Neural progenitor cell (in vitro differentiated cells): ENCODE measurements at regions not wholly inside any gene's neighbourhood (a gene's known extent, or its start where the extent isn't known, plus 50 kb on each side); places are given as distances from the start of the nearest gene placed in this dataset.

Experiments used
- DNase-seq: peaks from one replicate; pipeline ENCODE4 v3.0.0-alpha.2; 2016; ENCODE audit warnings: low spot score
- H2AFZ ChIP-seq: fragments of 200-600 bp; sonication (generic); replicated peaks from 2 replicates; pipeline ENCODE4 v1.6.1; 2016; ENCODE audit warnings: antibody characterized with exemption
- H3F3A ChIP-seq: fragments of 200-600 bp; sonication (generic); 2 replicates; pipeline ENCODE4 v1.6.1; 2016; ENCODE audit warnings: antibody characterized with exemption, low read depth
- H3K27ac ChIP-seq: fragments of 200-600 bp; sonication (generic); 2 replicates; pipeline ENCODE4 v1.5.1; 2016; ENCODE audit warnings: mild to moderate bottlenecking
- H3K27me3 ChIP-seq: fragments of 200-600 bp; sonication (generic); 2 replicates; pipeline ENCODE4 v1.6.1; 2016; ENCODE audit warnings: mild to moderate bottlenecking, moderate library complexity
- H3K36me3 ChIP-seq: fragments of 200-600 bp; sonication (generic); 2 replicates; pipeline ENCODE4 v1.5.1; 2016
- H3K4me1 ChIP-seq: fragments of 200-600 bp; sonication (generic); 2 replicates; pipeline ENCODE4 v1.6.1; 2016; ENCODE audit warnings: mixed run types
- H3K4me2 ChIP-seq: fragments of 200-600 bp; sonication (generic); 2 replicates; pipeline ENCODE4 v1.6.1; 2016
- H3K4me3 ChIP-seq: fragments of 200-600 bp; sonication (generic); 2 replicates; pipeline ENCODE4 v1.5.1; 2016
- H3K79me2 ChIP-seq: fragments of 200-600 bp; sonication (generic); 2 replicates; pipeline ENCODE4 v1.6.1; 2016; ENCODE audit warnings: low read depth
- H3K9ac ChIP-seq: fragments of 200-600 bp; sonication (generic); 2 replicates; pipeline ENCODE4 v1.6.1; 2016
- H3K9me3 ChIP-seq: fragments of 200-600 bp; sonication (generic); 2 replicates; pipeline ENCODE4 v1.5.1; 2016; ENCODE audit warnings: low read depth
- H4K20me1 ChIP-seq: fragments of 200-600 bp; sonication (generic); 2 replicates; pipeline ENCODE4 v1.6.1; 2016; ENCODE audit warnings: low read depth
- H3K27ac Mint-ChIP-seq: 3 replicates; pipeline ENCODE4 v1.8.0; 2021; ENCODE audit warnings: mixed read lengths
- H3K27me3 Mint-ChIP-seq: 2 replicates; pipeline ENCODE4 v1.8.0; 2022; ENCODE audit warnings: low read depth, mild to moderate bottlenecking, inconsistent platforms, moderate library complexity, mixed read lengths; ENCODE audit not compliant: insufficient read depth
- H3K36me3 Mint-ChIP-seq: 3 replicates; pipeline ENCODE4 v1.8.0; 2021; ENCODE audit warnings: mixed read lengths
- H3K4me1 Mint-ChIP-seq: 3 replicates; pipeline ENCODE4 v1.8.0; 2021; ENCODE audit warnings: mixed read lengths
- H3K4me3 Mint-ChIP-seq: 3 replicates; pipeline ENCODE4 v1.8.0; 2021; ENCODE audit warnings: mild to moderate bottlenecking, moderate library complexity, mixed read lengths
- H3K9me3 Mint-ChIP-seq: 3 replicates; pipeline ENCODE4 v1.8.0; 2020; ENCODE audit warnings: mixed read lengths
- CTCF ChIP-seq: fragments of 200-600 bp; sonication (generic); IDR thresholded peaks from 2 replicates; pipeline ENCODE4 v1.5.1; 2017; ENCODE audit warnings: antibody characterized with exemption, mild to moderate bottlenecking
- EZH2 ChIP-seq: fragments of 200-600 bp; sonication (generic); IDR thresholded peaks from 2 replicates; pipeline ENCODE4 v1.6.1; 2017; ENCODE audit warnings: antibody characterized with exemption, mild to moderate bottlenecking, moderate library complexity
- EZH2phosphoT487 ChIP-seq: fragments of 200-600 bp; sonication (generic); IDR thresholded peaks from 2 replicates; pipeline ENCODE4 v1.6.1; 2017; ENCODE audit warnings: antibody characterized with exemption

DNA sequence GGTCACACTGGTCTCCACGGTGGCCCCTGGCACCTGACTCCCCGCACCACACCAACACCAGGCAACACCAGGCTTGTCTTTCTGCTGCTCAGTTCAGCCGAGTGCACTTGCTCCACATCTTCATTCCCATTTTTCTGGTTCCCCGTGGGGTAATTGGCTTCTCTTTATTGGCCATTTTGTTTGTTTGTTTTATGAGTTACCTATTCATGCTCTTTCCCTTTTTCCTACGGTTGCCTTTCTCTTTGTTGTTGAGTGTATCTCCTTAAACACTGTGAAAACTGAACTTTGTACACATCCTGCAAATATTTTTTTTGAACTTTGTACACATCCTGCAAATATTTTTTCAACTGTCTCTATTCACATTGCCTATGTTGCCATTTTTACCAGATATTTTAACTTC, 834.0 kb downstream of the BRD1 start:
- no peaks in the 10 kb centered on the region for H4K20me1 ChIP-seq
- H3K79me2 ChIP-seq: no peaks in the 10 kb centered on the region
- no peak overlapping the region for H3K9ac ChIP-seq
- H3K27me3 ChIP-seq: no peaks in the 10 kb centered on the region
- H3K4me3 ChIP-seq: no peak overlapping the region
- H3K4me1 ChIP-seq: no peaks in the 10 kb centered on the region
- TF ChIP-seq EZH2: no peak
- no peak for TF ChIP-seq CTCF
- TF ChIP-seq EZH2phosphoT487: no peak
- H3F3A ChIP-seq: no peaks in the 10 kb centered on the region
- Mint-ChIP-seq H3K27me3 (no peaks in the 10 kb centered on the region), H3K27ac (no peak overlapping the region), H3K36me3 (no peaks in the 10 kb centered on the region), H3K4me3 (no peak overlapping the region), H3K9me3 (peaks cover 2% of the 10 kb centered on the region), H3K4me1 (no peaks in the 10 kb centered on the region)
- no peak overlapping the region for H2AFZ ChIP-seq
- DNase-seq: no peak
- H3K27ac ChIP-seq: no peak overlapping the region
- H3K9me3 ChIP-seq: no peaks in the 10 kb centered on the region
- H3K4me2 ChIP-seq: no peak overlapping the region
- no peaks in the 10 kb centered on the region for H3K36me3 ChIP-seq

DNA sequence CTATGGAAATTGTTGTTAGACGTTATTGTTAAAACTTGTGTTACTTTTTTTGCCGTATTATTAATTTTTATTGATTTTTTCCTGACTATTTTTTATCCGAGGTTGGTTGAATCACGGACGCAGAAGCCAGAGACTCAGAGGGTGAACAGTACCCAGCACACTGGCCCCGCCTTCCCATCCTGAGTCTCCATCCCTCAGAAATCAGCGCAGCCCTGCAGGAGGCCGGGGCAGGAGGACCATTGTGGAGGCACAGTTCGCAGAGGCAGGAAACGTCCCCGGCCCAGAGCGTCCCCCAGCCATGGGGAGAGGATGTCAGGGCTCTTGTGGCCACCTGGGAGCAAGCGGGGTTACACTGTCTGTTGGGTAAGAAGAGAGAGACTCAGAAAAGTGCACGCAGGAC, 843.0 kb downstream of the BRD1 start:
- H3K27me3 Mint-ChIP-seq: peaks cover 6% of the 10 kb centered on the region

GRCh38 chr22:48982321-48982905, 845.3 kb downstream of the BRD1 start:
- peaks cover 12% of the 10 kb centered on the region for H3K27me3 Mint-ChIP-seq
- Histone ChIP-seq H2AFZ (no peak overlapping the region), H3K9me3 (no peaks in the 10 kb centered on the region), H3K27ac (no peak overlapping the region), H3K4me2 (no peak overlapping the region), H3K79me2 (no peaks in the 10 kb centered on the region), H3K4me1 (no peaks in the 10 kb centered on the region), H3F3A (no peaks in the 10 kb centered on the region), H3K27me3 (no peaks in the 10 kb centered on the region), H3K9ac (no peak overlapping the region), H3K36me3 (no peaks in the 10 kb centered on the region), H4K20me1 (no peaks in the 10 kb centered on the region), H3K4me3 (no peak overlapping the region)
- H3K27ac Mint-ChIP-seq: no peak overlapping the region
- TF ChIP-seq CTCF (no peak), EZH2phosphoT487 (no peak), EZH2 (no peak)
- peak overlapping the region; percentile 43 for H3K4me3 Mint-ChIP-seq
- DNase-seq: no peak
- no peaks in the 10 kb centered on the region for H3K36me3 Mint-ChIP-seq
- no peaks in the 10 kb centered on the region for H3K4me1 Mint-ChIP-seq
- peaks cover 2% of the 10 kb centered on the region for H3K9me3 Mint-ChIP-seq

More for the DNA sequence above, 843.0 kb downstream of the BRD1 start:
- Histone ChIP-seq H3K4me3 (no peak overlapping the region), H3K79me2 (no peaks in the 10 kb centered on the region), H3K27ac (no peak overlapping the region), H3K9ac (no peak overlapping the region), H3K4me2 (no peak overlapping the region), H4K20me1 (no peaks in the 10 kb centered on the region), H3K4me1 (no peaks in the 10 kb centered on the region), H2AFZ (no peak overlapping the region), H3K9me3 (no peaks in the 10 kb centered on the region), H3K27me3 (no peaks in the 10 kb centered on the region), H3K36me3 (no peaks in the 10 kb centered on the region), H3F3A (no peaks in the 10 kb centered on the region)
- no peak for DNase-seq
- Mint-ChIP-seq H3K36me3 (no peaks in the 10 kb centered on the region), H3K4me1 (no peaks in the 10 kb centered on the region), H3K9me3 (no peaks in the 10 kb centered on the region), H3K4me3 (no peak overlapping the region), H3K27ac (no peak overlapping the region)
- no peak for TF ChIP-seq EZH2
- no peak for TF ChIP-seq EZH2phosphoT487
- no peak for TF ChIP-seq CTCF
